HepG2 (cell line): ENCODE measurements at regions not wholly inside any gene's neighbourhood (a gene's known extent, or its start where the extent isn't known, plus 50 kb on each side); places are given as distances from the start of the nearest gene placed in this dataset.
A peak's percentile ranks its signal among the peaks of the same experiment; 100 is the strongest.

ENCODE experiments used
- CCDC6 ChIP-seq: sonication (generic); formaldehyde crosslinking; IDR thresholded peaks from 2 replicates; pipeline ENCODE4 v1.8.1; 2022; ENCODE audit warnings: mild to moderate bottlenecking, missing genetic modification reagents, moderate library complexity
- DNMT1 ChIP-seq: sonication (generic); formaldehyde crosslinking; IDR thresholded peaks from 2 replicates; pipeline ENCODE4 v1.5.1; 2020; ENCODE audit warnings: mild to moderate bottlenecking, missing genetic modification reagents
- DPF2 ChIP-seq: sonication (generic); formaldehyde crosslinking; IDR thresholded peaks from 2 replicates; pipeline ENCODE4 v1.4.0; 2020; ENCODE audit warnings: mild to moderate bottlenecking, low read depth, missing genetic modification reagents, borderline replicate concordance
- FOXP4 ChIP-seq: sonication (generic); formaldehyde crosslinking; IDR thresholded peaks from 2 replicates; pipeline ENCODE4 v1.4.0; 2020; ENCODE audit warnings: missing genetic modification reagents
- HMGXB4 ChIP-seq, 2 experiments: sonication (generic) in 1 of 2; formaldehyde crosslinking in 1 of 2; IDR thresholded peaks; 2 replicates each; pipeline versions ENCODE4 v1.4.0 to v1.6.1; 2018 to 2020; ENCODE audit warnings: missing genetic modification reagents in 2 of 2, borderline replicate concordance in 1 of 2, low read depth in 1 of 2, mild to moderate bottlenecking in 1 of 2, missing biosample characterization in 1 of 2
- HOMEZ ChIP-seq: IDR thresholded peaks from 2 replicates; pipeline ENCODE4 v1.6.1; 2016; ENCODE audit warnings: low read depth
- HOXA3 ChIP-seq: sonication (generic); formaldehyde crosslinking; IDR thresholded peaks from 2 replicates; pipeline ENCODE4 v1.5.0; 2020; ENCODE audit warnings: missing genetic modification reagents
- LCORL ChIP-seq, 2 experiments: fragments of 450-650 bp in 1 of 2; sonication (generic) in 1 of 2; formaldehyde crosslinking in 1 of 2; IDR thresholded peaks; 2 replicates each; pipeline versions ENCODE4 v1.5.0 to v1.6.1; 2017 to 2020; ENCODE audit warnings: antibody characterized with exemption in 1 of 2, missing genetic modification reagents in 1 of 2
- MAFF ChIP-seq: IDR thresholded peaks from 2 replicates; pipeline ENCODE4 v1.6.1; 2011; ENCODE audit warnings: low read depth, low read length, improper control_type of control experiment
- MNT ChIP-seq: fragments of 450-650 bp; IDR thresholded peaks from 2 replicates; pipeline ENCODE4 v1.6.1; 2016
- NFRKB ChIP-seq: fragments of 450-650 bp; IDR thresholded peaks from 2 replicates; pipeline ENCODE4 v1.6.1; 2017
- SP5 ChIP-seq: IDR thresholded peaks from 2 replicates; pipeline ENCODE4 v1.6.1; 2016; ENCODE audit warnings: low read depth, borderline replicate concordance
- TEAD3 ChIP-seq: optimal IDR thresholded peaks from 2 replicates; pipeline ENCODE3; 2016; ENCODE audit warnings: borderline replicate concordance
- ZMYM4 ChIP-seq: sonication (generic); formaldehyde crosslinking; IDR thresholded peaks from 2 replicates; pipeline ENCODE4 v1.8.1; 2023; ENCODE audit warnings: mild to moderate bottlenecking, missing genetic modification reagents
- ZNF350 ChIP-seq: sonication (generic); formaldehyde crosslinking; IDR thresholded peaks from 2 replicates; pipeline ENCODE4 v1.4.0; 2020; ENCODE audit warnings: mild to moderate bottlenecking, low read depth, missing genetic modification reagents, borderline replicate concordance
- ZNF367 ChIP-seq: sonication (generic); formaldehyde crosslinking; IDR thresholded peaks from 2 replicates; pipeline ENCODE4 v1.4.0; 2020; ENCODE audit warnings: missing genetic modification reagents, borderline replicate concordance
- TF ChIP-seq, protein P1 (sequence below): sonication (generic); formaldehyde crosslinking; IDR thresholded peaks from 2 replicates; pipeline ENCODE4 v1.8.0; 2022; ENCODE audit warnings: mild to moderate bottlenecking, missing genetic modification reagents, moderate library complexity

DNA sequence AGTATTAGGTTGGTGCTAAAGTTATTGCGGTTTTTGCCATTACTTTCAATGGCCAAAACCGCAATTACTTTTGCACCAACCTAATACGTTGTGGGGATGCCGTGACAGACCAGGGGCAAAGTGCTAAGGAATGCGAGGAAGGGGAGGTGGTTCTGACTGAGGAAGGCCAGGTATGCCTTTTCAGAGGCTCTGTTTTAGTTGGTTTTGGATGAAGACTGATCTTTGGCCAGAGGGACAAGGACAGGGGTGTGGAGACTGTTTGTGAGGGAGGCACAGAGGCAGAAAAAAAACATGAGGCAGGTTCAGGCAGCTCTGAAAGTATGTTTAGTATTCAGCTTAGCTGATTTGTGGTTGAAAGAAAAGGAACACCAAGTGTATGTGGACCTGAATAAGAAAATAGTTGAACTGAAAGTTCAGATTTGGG, 358.2 kb downstream of the RPS6KC1 start (continued):
- TF ChIP-seq HMGXB4 (CRISPR knock-in tag; IDR thresholded peaks at IDR 0.05; ENCODE audit: borderline replicate concordance in 1 of 2, low read depth in 1 of 2), result 0 out of 4 replicates have a peak, but pooled peaks of 1 of the 2 experiments have one; percentile 13
- TF ChIP-seq NFRKB, result no peak
- 0 out of 2 replicates have a peak, but pooled peaks have one; percentile 10 for TF ChIP-seq HOMEZ (CRISPR knock-in tag)
- no peak for TF ChIP-seq MAFF
- TF ChIP-seq ZMYM4 (CRISPR knock-in tag), result peak; percentile 62
- TF ChIP-seq CCDC6 (CRISPR knock-in tag), result no peak
- peak; percentile 37 for TF ChIP-seq FOXP4 (CRISPR knock-in tag)
- no peak for TF ChIP-seq ZNF350
- 0 out of 2 replicates have a peak, but pooled peaks have one; percentile 20 for TF ChIP-seq HOXA3
- TF ChIP-seq ZNF367 (CRISPR knock-in tag), result no peak
- TF ChIP-seq DPF2 (CRISPR knock-in tag), result peak; percentile 23; the same call in 1 of the 2 replicates
- TF ChIP-seq DNMT1, result no peak
- 0 out of 2 replicates have a peak, but pooled peaks have one; percentile 18 for TF ChIP-seq SP5 (CRISPR knock-in tag)
- TF ChIP-seq, protein P1, sequence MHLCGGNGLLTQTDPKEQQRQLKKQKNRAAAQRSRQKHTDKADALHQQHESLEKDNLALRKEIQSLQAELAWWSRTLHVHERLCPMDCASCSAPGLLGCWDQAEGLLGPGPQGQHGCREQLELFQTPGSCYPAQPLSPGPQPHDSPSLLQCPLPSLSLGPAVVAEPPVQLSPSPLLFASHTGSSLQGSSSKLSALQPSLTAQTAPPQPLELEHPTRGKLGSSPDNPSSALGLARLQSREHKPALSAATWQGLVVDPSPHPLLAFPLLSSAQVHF (CRISPR knock-in tag), result no peak
- TF ChIP-seq LCORL (IDR thresholded peaks at IDR 0.05), result no peak
- TF ChIP-seq LCORL (CRISPR knock-in tag; IDR thresholded peaks at IDR 0.05), result peak; percentile 42; the same call in 1 of the 2 replicates
- no peak for TF ChIP-seq MNT
- TF ChIP-seq TEAD3 (CRISPR knock-in tag), result peak; percentile 61
